OCI-LY1 (cell line): ENCODE measurements at regions not wholly inside any gene's neighbourhood (a gene's known extent, or its start where the extent isn't known, plus 50 kb on each side); places are given as distances from the start of the nearest gene placed in this dataset.

Source experiments
- H2AFZ ChIP-seq: fragments of 200-600 bp; sonication (generic), shearing (Covaris generic); 2 replicates; pipeline ENCODE4 v1.6.0; 2014; ENCODE audit warnings: antibody characterized with exemption, mild to moderate bottlenecking, low read length
- H3F3A ChIP-seq: fragments of 200-600 bp; sonication (generic), shearing (Covaris generic); 2 replicates; pipeline ENCODE4 v1.6.0; 2014; ENCODE audit warnings: mild to moderate bottlenecking, antibody characterized with exemption, low read length, moderate library complexity; ENCODE audit not compliant: insufficient read depth
- H3K27ac ChIP-seq: fragments of 200-600 bp; sonication (generic); 2 replicates; pipeline ENCODE4 v1.5.1; 2014; ENCODE audit warnings: low read length, mixed run types, mild to moderate bottlenecking, low read depth; ENCODE audit not compliant: poor library complexity, severe bottlenecking
- H3K27me3 ChIP-seq: fragments of 200-600 bp; sonication (generic); 2 replicates; pipeline ENCODE4 v1.6.0; 2014; ENCODE audit warnings: antibody characterized with exemption, mild to moderate bottlenecking, low read length, moderate library complexity; ENCODE audit not compliant: insufficient read depth
- H3K36me3 ChIP-seq: fragments of 200-600 bp; sonication (generic); 2 replicates; pipeline ENCODE4 v1.6.1; 2014; ENCODE audit warnings: mild to moderate bottlenecking, antibody characterized with exemption, low read length, moderate library complexity, mixed read lengths; ENCODE audit not compliant: insufficient read depth
- H3K4me1 ChIP-seq: fragments of 200-600 bp; sonication (generic); 2 replicates; pipeline ENCODE4 v1.5.1; 2014; ENCODE audit warnings: mild to moderate bottlenecking, low read length, moderate library complexity; ENCODE audit not compliant: insufficient read depth, severe bottlenecking
- H3K4me2 ChIP-seq: fragments of 200-600 bp; sonication (generic), shearing (Covaris generic); 2 replicates; pipeline ENCODE4 v1.6.1; 2014; ENCODE audit warnings: low read length
- H3K4me3 ChIP-seq: fragments of 200-600 bp; sonication (generic); 2 replicates; pipeline ENCODE4 v1.5.1; 2014; ENCODE audit warnings: low read length, low read depth, mild to moderate bottlenecking, mixed read lengths; ENCODE audit not compliant: poor library complexity, severe bottlenecking
- H3K79me2 ChIP-seq: fragments of 200-600 bp; shearing (Covaris generic); 2 replicates; pipeline ENCODE4 v1.6.1; 2016; ENCODE audit warnings: mixed run types, low read length, mixed read lengths; ENCODE audit not compliant: insufficient read depth
- H3K9ac ChIP-seq: fragments of 200-600 bp; sonication (generic), shearing (Covaris generic); 2 replicates; pipeline ENCODE4 v1.6.1; 2014; ENCODE audit warnings: mild to moderate bottlenecking, low read length, mixed read lengths
- H3K9me2 ChIP-seq: fragments of 200-600 bp; sonication (generic), shearing (Covaris generic); 2 replicates; pipeline ENCODE4 v1.6.1; 2014; ENCODE audit warnings: low read depth, mild to moderate bottlenecking, low read length, mixed read lengths
- H3K9me3 ChIP-seq: fragments of 200-600 bp; shearing (Covaris generic); 2 replicates; pipeline ENCODE4 v1.6.1; 2014; ENCODE audit warnings: low read length, mixed read lengths
- H4K20me1 ChIP-seq: fragments of 200-600 bp; sonication (generic), shearing (Covaris generic); 2 replicates; pipeline ENCODE4 v1.6.0; 2016; ENCODE audit warnings: mild to moderate bottlenecking, low read length; ENCODE audit not compliant: insufficient read depth
- CTCF ChIP-seq: fragments of 200-600 bp; sonication (generic), shearing (Covaris generic); IDR thresholded peaks from 2 replicates; pipeline ENCODE4 v1.5.1; 2017; ENCODE audit warnings: mild to moderate bottlenecking, antibody characterized with exemption, low read length, moderate library complexity, mixed read lengths
- EZH2 ChIP-seq: fragments of 200-600 bp; sonication (generic), shearing (Covaris generic); IDR thresholded peaks from 2 replicates; pipeline ENCODE4 v1.8.0; 2017; ENCODE audit warnings: borderline replicate concordance, mixed run types, mild to moderate bottlenecking, antibody characterized with exemption, low read length, moderate library complexity, mixed read lengths

- no peak overlapping the region for H3K4me2 ChIP-seq
Measured at GRCh38 chr18:70428439-70428838, 139.6 kb downstream of the SOCS6 start.

GRCh38 chr18:70426818-70427217, 138.0 kb downstream of the SOCS6 start:
- TF ChIP-seq EZH2 (no peak), CTCF (no peak)
- H2AFZ ChIP-seq = no peak overlapping the region
- H3K79me2 ChIP-seq = no peaks in the 10 kb centered on the region
- H3K27ac ChIP-seq = no peak overlapping the region
- H3K9me2 ChIP-seq = no peaks in the 10 kb centered on the region
- H4K20me1 ChIP-seq = no peaks in the 10 kb centered on the region
- H3K27me3 ChIP-seq = 0 out of 2 replicates have a peak, but pooled peaks cover 4% of the 10 kb centered on the region
- no peaks in the 10 kb centered on the region for H3K36me3 ChIP-seq
- no peaks in the 10 kb centered on the region for H3F3A ChIP-seq
- H3K4me1 ChIP-seq = no peaks in the 10 kb centered on the region
- no peak overlapping the region for H3K9ac ChIP-seq
- no peaks in the 10 kb centered on the region for H3K9me3 ChIP-seq
- no peak overlapping the region for H3K4me3 ChIP-seq
- H3K4me2 ChIP-seq = no peak overlapping the region

More at GRCh38 chr18:70428439-70428838, 139.6 kb downstream of the SOCS6 start:
- Histone ChIP-seq H3K27ac (no peak overlapping the region), H3K36me3 (no peaks in the 10 kb centered on the region), H2AFZ (no peak overlapping the region), H3K9me3 (no peaks in the 10 kb centered on the region), H3K9me2 (no peaks in the 10 kb centered on the region), H3K9ac (no peak overlapping the region), H4K20me1 (no peaks in the 10 kb centered on the region), H3K79me2 (no peaks in the 10 kb centered on the region), H3F3A (no peaks in the 10 kb centered on the region), H3K4me1 (no peaks in the 10 kb centered on the region), H3K27me3 (0 out of 2 replicates have a peak, but pooled peaks cover 4% of the 10 kb centered on the region), H3K4me3 (no peak overlapping the region)
- no peak for TF ChIP-seq EZH2
- no peak for TF ChIP-seq CTCF

GRCh38 chr18:70425236-70425635, 136.4 kb downstream of the SOCS6 start:
- no peak for TF ChIP-seq CTCF
- no peak for TF ChIP-seq EZH2
- H3F3A ChIP-seq = no peaks in the 10 kb centered on the region
- no peaks in the 10 kb centered on the region for H3K9me3 ChIP-seq

More at GRCh38 chr18:70425236-70425635, 136.4 kb downstream of the SOCS6 start:
- no peak overlapping the region for H3K9ac ChIP-seq
- no peak overlapping the region for H3K4me3 ChIP-seq
- no peak overlapping the region for H3K4me2 ChIP-seq
- no peaks in the 10 kb centered on the region for H3K9me2 ChIP-seq
- H4K20me1 ChIP-seq = no peaks in the 10 kb centered on the region
- H3K27me3 ChIP-seq = 0 out of 2 replicates have a peak, but pooled peaks cover 4% of the 10 kb centered on the region
- no peak overlapping the region for H2AFZ ChIP-seq
- H3K79me2 ChIP-seq = no peaks in the 10 kb centered on the region
- H3K36me3 ChIP-seq = no peaks in the 10 kb centered on the region
- H3K4me1 ChIP-seq = no peaks in the 10 kb centered on the region
- no peak overlapping the region for H3K27ac ChIP-seq
